DND-41 (cell line): ENCODE measurements at regions not wholly inside any gene's neighbourhood (a gene's known extent, or its start where the extent isn't known, plus 50 kb on each side); places are given as distances from the start of the nearest gene placed in this dataset.

Experiments
- ATAC-seq: fragments of 200-7000 bp; cut with Tn5 transposase; 3 replicates; pipeline ENCODE4 v1.9.1; 2021; ENCODE audit warnings: low read depth; ENCODE audit not compliant: insufficient read depth
- DNase-seq: peaks from one replicate; pipeline ENCODE4 v3.0.0-alpha.2; 2020
- H2AFZ ChIP-seq: 2 replicates; pipeline ENCODE4 v1.6.0; 2012; ENCODE audit warnings: low read depth, low read length
- H3K27ac ChIP-seq: 2 replicates; pipeline ENCODE4 v1.5.1; 2012; ENCODE audit warnings: low read length, inconsistent platforms
- H3K27me3 ChIP-seq: fragments of 200-600 bp; sonication (generic); 2 replicates; pipeline ENCODE4 v1.6.0; 2012; ENCODE audit warnings: low read length, mild to moderate bottlenecking, inconsistent platforms; ENCODE audit not compliant: insufficient read depth, poor library complexity
- H3K36me3 ChIP-seq: 2 replicates; pipeline ENCODE4 v1.5.1; 2012; ENCODE audit warnings: low read length, inconsistent platforms; ENCODE audit not compliant: insufficient read depth
- H3K4me1 ChIP-seq: 2 replicates; pipeline ENCODE4 v1.5.1; 2012; ENCODE audit warnings: mild to moderate bottlenecking, low read length; ENCODE audit not compliant: insufficient read depth
- H3K4me2 ChIP-seq: 2 replicates; pipeline ENCODE4 v1.6.0; 2012; ENCODE audit warnings: mild to moderate bottlenecking, moderate library complexity, low read length, inconsistent platforms; ENCODE audit not compliant: insufficient read depth
- H3K4me3 ChIP-seq, 2 experiments: fragments of 200-600 bp in 1 of 2; shearing (Covaris generic) in 1 of 2; 2 replicates each; pipeline ENCODE4 v1.5.1; 2012 to 2016; ENCODE audit warnings: inconsistent platforms in 2 of 2, low read length in 2 of 2, mild to moderate bottlenecking in 2 of 2, low read depth in 1 of 2, moderate library complexity in 1 of 2
- H3K79me2 ChIP-seq: 2 replicates; pipeline ENCODE4 v1.6.0; 2012; ENCODE audit warnings: low read length, inconsistent platforms; ENCODE audit not compliant: insufficient read depth
- H3K9ac ChIP-seq: 2 replicates; pipeline ENCODE4 v1.6.0; 2012; ENCODE audit warnings: low read depth, mild to moderate bottlenecking, inconsistent platforms, low read length, moderate library complexity
- H3K9me3 ChIP-seq: 2 replicates; pipeline ENCODE4 v1.5.1; 2012; ENCODE audit warnings: low read length, moderate library complexity, mild to moderate bottlenecking, inconsistent platforms; ENCODE audit not compliant: insufficient read depth, severe bottlenecking
- H4K20me1 ChIP-seq: 2 replicates; pipeline ENCODE4 v1.6.0; 2012; ENCODE audit warnings: low read length; ENCODE audit not compliant: insufficient read depth
- EZH2 ChIP-seq: IDR thresholded peaks from 3 replicates; pipeline ENCODE4 v1.6.1; 2012; ENCODE audit warnings: borderline replicate concordance, low read depth, mild to moderate bottlenecking, moderate library complexity, low read length, inconsistent platforms; ENCODE audit not compliant: severe bottlenecking
- TF ChIP-seq, protein P1 (sequence below): IDR thresholded peaks from 2 replicates; pipeline ENCODE4 v1.5.1; 2012; ENCODE audit warnings: borderline replicate concordance, low read length, moderate library complexity, mild to moderate bottlenecking; ENCODE audit not compliant: poor library complexity, severe bottlenecking; ENCODE audit errors: extremely low read depth

DNA sequence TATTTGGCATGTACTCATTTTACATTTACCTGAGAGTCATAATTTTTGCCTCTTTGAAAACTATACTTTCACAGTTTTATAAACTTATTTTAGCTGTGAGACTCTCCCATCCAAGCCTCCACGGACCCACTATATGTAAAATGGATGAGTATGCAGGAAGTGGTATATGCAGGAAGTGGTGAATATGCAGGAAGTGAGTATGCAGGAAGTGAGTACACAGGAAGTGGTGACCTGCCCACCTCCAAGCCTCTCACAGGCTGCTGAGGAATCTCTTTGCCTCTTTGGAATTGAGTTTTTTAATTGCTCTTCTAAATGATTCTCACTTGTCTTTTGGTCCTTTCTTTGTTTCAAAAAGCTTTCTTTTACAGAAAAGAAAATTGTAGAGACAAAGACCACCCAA lies 85.2 kb downstream of the KBTBD8 start:
- H3K9ac ChIP-seq: no peak overlapping the region
- DNase-seq (peak; percentile 76), ATAC-seq (peak; percentile 100)
- H3K27me3 ChIP-seq: no peaks in the 10 kb centered on the region
- H3K9me3 ChIP-seq: peaks cover 26% of the 10 kb centered on the region
- H3K4me2 ChIP-seq: peak overlapping the region; percentile 24; the same call in 1 of the 2 replicates
- TF ChIP-seq, protein P1, sequence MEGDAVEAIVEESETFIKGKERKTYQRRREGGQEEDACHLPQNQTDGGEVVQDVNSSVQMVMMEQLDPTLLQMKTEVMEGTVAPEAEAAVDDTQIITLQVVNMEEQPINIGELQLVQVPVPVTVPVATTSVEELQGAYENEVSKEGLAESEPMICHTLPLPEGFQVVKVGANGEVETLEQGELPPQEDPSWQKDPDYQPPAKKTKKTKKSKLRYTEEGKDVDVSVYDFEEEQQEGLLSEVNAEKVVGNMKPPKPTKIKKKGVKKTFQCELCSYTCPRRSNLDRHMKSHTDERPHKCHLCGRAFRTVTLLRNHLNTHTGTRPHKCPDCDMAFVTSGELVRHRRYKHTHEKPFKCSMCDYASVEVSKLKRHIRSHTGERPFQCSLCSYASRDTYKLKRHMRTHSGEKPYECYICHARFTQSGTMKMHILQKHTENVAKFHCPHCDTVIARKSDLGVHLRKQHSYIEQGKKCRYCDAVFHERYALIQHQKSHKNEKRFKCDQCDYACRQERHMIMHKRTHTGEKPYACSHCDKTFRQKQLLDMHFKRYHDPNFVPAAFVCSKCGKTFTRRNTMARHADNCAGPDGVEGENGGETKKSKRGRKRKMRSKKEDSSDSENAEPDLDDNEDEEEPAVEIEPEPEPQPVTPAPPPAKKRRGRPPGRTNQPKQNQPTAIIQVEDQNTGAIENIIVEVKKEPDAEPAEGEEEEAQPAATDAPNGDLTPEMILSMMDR: no peak
- TF ChIP-seq EZH2: no peak
- no peaks in the 10 kb centered on the region for H3K36me3 ChIP-seq
- H3K27ac ChIP-seq: peak overlapping the region; percentile 68
- peak overlapping the region; percentile 60 for H2AFZ ChIP-seq
- peaks cover 17% of the 10 kb centered on the region for H3K4me1 ChIP-seq
- H3K4me3 ChIP-seq: peak overlapping the region in 1 of 2 experiments; percentile 46; a peak in 1 of 4 replicates
- H3K79me2 ChIP-seq: no peaks in the 10 kb centered on the region
- H4K20me1 ChIP-seq: no peaks in the 10 kb centered on the region

GRCh38 chr3:67087788-67088187 lies 89.7 kb downstream of the KBTBD8 start:
- no peak overlapping the region for H3K9ac ChIP-seq
- no peak overlapping the region for H2AFZ ChIP-seq
- H3K4me1 ChIP-seq: peaks cover 12% of the 10 kb centered on the region
- H3K79me2 ChIP-seq: no peaks in the 10 kb centered on the region
- TF ChIP-seq EZH2: no peak
- TF ChIP-seq, protein P1: no peak
- H3K4me3 ChIP-seq: no peak overlapping the region
- H4K20me1 ChIP-seq: no peaks in the 10 kb centered on the region
- H3K27ac ChIP-seq: no peak overlapping the region
- H3K9me3 ChIP-seq: peaks cover 18% of the 10 kb centered on the region
- H3K4me2 ChIP-seq: no peak overlapping the region
- DNase-seq (no peak), ATAC-seq (no peak)
- no peaks in the 10 kb centered on the region for H3K36me3 ChIP-seq
- no peaks in the 10 kb centered on the region for H3K27me3 ChIP-seq

DNA sequence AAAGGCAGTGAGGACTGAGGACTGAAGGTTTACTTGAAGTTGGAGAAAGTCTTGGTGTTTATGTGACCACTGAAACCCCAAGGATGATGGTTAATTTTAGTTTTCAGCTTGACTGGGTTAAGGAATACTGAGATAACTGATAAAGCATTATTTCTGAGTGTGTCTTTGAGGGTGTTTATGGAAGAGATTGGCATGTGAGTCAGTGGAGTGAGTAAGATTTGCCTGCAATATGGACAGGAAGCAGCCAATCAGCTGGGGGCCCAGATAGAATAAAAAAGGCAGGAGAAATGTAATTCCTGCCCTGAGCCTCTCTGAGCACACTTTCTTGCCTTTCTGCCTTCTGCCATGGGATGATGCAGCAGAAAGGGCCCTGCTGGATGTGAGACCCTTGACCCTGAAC lies 92.4 kb downstream of the KBTBD8 start:
- Histone ChIP-seq H3K36me3 (no peaks in the 10 kb centered on the region), H3K9me3 (no peaks in the 10 kb centered on the region), H3K4me3 (no peak overlapping the region), H3K9ac (no peak overlapping the region), H3K4me2 (no peak overlapping the region), H3K4me1 (no peaks in the 10 kb centered on the region), H3K79me2 (no peaks in the 10 kb centered on the region), H2AFZ (no peak overlapping the region), H4K20me1 (no peaks in the 10 kb centered on the region), H3K27me3 (no peaks in the 10 kb centered on the region), H3K27ac (no peak overlapping the region)
- no peak for ATAC-seq
- TF ChIP-seq EZH2: no peak
- TF ChIP-seq, protein P1: no peak
- DNase-seq: no peak

- H3K4me2 ChIP-seq: no peak overlapping the region
- H3K36me3 ChIP-seq: no peaks in the 10 kb centered on the region
- H4K20me1 ChIP-seq: no peaks in the 10 kb centered on the region
- no peaks in the 10 kb centered on the region for H3K79me2 ChIP-seq
- ATAC-seq: no peak
- TF ChIP-seq, protein P1: no peak
- TF ChIP-seq EZH2: no peak
- no peak overlapping the region for H3K27ac ChIP-seq
- no peaks in the 10 kb centered on the region for H3K27me3 ChIP-seq
- H3K9ac ChIP-seq: no peak overlapping the region
- no peaks in the 10 kb centered on the region for H3K9me3 ChIP-seq
- no peaks in the 10 kb centered on the region for H3K4me1 ChIP-seq
- no peak overlapping the region for H2AFZ ChIP-seq
- no peak overlapping the region for H3K4me3 ChIP-seq
- no peak for DNase-seq
Measured at GRCh38 chr3:67093305-67093704, 95.2 kb downstream of the KBTBD8 start.
